ENCODE measurements at regions not wholly inside any gene's neighbourhood (a gene's known extent, or its start where the extent isn't known, plus 50 kb on each side); places are given as distances from the start of the nearest gene placed in this dataset.

DNA sequence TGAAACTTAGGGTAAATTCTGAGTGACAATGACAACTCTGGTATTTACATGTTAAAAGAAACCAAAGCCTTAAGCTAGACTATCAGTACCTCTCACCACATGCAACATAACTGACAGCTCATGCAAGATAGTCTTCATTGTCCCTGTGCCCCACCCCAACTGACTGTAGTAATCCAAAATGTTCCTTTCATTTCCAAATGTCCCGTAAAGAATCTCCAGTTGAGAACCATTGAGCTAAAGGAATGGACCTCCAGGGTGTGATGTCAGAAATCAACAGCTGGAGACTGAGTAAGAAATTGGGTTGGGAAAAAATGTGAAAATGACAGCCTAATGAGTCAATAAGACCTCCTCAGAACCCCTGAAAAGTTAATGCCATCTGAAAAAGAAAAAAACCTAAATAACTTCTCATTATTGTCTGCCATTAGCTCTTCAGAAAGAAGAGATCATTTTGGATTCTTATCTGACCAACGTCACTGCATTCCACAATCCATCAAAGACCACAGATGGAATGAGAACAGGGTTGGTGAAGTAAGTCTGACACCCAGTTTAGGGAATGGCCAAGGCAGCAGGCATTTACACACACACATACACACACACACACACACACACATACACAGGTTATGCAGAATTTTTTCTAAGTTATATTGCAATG lies 51.7 kb upstream of the ACVR2A start:
- DNase-seq: no peak

DNA sequence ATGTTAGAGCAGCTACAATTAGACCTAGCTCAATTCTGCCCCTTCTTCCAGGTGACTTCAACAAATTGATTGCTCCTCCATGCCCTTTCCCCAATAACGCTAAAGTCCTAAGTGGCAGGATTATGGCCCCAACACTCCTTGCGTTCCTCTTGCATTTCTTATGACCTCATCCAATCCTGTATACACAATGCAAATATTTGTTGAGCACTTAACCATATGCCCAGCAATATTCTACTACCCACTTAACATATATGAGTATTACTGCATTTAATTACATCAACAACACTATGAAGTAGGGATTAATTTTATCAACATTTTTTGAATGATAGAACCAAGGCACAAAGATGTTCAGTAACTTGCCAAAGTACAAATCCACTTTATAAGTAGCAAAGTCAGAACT lies 54.2 kb upstream of the ACVR2A start:
- no peak for DNase-seq

DNA sequence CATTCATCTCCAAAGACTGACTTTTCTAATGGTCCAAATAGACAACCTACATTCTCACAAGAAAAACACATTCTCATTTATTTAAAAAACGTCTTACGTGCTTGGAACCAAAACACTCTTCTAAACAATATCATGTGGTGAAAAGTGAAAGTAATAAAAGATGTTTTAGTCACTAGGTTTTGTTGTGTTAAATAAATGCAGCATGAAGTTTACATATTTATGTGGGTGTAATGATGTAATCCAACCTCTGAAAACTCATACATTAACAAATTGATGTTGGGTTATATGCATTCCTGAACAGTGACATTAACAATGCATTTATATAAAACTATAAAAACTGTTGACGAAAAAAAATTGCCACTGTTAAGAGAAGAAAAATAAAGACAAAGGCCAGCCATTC lies 55.1 kb upstream of the ACVR2A start:
- no peak for DNase-seq

DNA sequence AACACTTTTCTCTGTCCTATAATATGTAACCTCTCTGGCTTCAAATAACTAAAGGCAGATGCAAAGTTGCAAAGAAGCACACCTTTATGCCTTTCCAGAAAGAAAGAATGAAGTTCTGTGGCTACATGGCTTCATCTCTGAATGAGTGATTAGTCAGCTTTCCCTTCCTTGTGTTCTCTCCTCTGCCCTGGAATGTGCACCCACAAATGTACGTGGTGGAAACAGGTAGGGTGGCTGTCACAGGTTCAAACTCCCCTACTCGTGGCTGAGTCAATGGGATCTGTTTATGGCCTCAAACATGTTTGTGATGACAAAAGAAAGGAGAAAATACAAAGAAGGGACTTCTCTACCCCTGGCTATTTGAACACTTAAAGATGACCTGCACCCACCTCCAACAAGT lies 55.5 kb upstream of the ACVR2A start:
- no peak for DNase-seq

DNA sequence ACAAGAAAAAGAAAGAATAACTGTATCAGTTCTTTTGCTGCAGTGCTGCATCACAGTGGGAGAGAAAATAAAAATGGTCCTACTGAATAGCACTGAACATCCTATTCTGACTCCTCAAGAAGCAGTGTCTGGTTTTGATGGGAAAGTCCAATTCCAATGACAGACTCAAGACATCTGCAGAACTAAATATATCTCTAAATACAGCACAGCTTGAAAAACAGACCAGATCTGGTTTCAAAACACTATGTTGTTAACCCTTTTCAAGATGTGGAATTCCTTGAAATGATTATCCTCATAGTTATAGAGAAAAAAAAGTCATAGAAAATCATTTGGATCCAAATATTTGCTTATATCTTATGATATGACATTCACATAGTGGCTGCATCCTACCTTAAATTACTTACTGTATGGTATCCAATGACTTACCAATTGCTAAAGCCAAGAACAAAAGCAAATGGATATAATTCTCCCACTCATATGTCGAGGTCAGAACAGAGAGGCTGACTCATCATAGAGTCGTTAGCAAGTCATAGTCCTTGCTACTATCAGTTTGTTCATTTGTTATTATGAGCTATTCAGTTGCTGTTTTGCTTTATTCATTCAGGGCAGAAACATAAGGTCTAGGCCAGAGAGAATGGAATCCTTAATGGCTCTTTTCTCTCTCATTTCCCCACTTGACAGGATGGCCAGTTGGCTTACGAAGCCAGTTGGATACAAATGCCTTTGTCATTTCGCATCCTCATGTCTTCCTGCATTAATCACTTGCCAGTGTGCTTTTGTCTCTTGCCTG lies 62.5 kb upstream of the ACVR2A start:
- no peak for DNase-seq

DNA sequence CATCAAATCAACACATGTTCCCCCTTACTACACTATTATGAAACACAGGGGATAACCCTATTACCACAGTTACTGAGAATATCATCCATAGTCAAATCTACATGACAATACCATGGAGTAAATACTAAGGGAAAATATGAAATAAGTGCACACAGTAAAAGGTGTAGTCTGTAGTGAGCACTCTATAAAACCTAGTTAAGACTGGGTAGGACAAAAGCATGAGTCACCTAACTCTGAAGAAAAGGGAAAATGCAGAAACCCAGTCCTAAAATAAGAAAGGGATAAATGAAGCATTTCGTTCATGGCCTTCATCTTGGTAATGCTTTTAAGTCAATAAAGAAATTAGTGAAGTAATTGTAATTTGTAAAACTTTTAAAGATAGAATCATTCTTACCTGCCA lies 65.4 kb upstream of the ACVR2A start:
- no peak for DNase-seq

DNA sequence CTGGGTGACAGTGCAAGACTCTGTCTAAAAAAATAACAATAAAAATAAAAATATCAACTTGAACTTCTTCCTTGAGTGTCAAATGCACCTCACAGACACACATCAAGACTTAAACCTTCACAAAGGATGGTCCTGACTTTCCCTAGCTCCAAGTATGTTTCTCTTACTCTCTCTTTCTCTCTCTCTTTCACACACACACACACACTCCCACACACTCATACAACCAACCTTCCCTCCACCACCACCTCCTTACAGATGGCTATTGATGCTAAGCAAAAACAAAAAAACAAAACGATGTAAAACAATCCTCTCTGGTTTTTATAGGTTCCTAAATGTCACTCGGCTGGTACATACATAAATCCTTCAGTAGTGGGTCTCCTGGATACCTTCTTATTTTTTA lies 67.4 kb upstream of the ACVR2A start:
- DNase-seq: no peak

DNA sequence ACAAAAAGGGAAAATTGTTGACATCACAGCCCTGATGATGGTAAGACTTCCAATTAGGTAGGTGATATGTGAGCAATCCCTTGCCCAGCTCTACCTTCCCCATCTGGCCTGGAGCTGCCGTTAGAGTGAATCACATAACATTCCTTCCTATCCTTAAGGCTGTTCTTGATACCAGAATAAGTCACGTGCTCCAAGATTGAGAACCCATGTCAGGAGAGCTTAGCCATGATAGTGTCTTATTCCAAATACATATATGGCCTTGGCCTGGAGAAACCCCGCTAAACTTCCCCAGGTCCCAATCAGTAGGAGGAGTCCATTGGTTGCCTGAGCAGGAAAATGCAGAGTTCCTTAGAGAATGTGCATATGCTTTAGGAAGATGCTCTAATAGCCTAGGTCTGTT lies 70.0 kb upstream of the ACVR2A start:
- no peak for DNase-seq

DNA sequence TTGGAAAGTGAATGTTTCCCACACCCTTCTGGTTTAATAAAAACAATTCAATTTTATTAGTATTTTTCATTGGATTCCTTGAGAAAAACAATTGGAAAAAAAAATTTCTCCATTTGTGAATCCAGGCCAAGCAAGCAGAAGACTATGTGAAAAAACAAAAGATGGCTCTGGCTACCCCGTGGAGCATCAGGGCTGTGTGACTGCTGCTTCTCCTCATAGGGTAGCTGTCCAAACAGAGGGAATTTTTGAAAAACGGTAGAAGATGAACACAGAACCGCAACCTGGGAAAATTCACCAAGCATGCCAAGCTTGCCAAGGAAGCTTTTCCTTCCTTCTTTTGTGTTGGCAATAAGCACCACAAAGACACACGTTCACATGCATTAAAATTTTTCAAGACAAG lies 71.3 kb upstream of the ACVR2A start:
- DNase-seq: no peak

DNA sequence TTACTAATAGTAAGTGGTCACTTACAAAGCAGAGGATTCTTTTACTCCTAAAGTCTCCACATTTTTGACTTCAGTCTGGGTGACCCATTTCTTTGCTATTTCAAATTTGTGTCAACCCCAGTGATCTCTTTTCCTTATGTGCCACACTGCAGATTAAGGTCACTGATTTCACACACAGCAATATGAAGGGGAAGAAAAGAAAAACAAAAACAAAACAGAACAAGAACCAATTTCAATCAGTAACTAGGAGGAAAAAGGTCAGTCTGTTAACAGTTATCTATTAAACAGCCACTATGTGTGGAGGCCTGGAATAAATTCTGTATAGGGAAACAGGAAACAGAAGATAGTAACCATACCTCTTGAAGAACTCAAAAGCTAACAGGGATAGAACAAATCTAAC lies 72.0 kb upstream of the ACVR2A start:
- no peak for DNase-seq

DNA sequence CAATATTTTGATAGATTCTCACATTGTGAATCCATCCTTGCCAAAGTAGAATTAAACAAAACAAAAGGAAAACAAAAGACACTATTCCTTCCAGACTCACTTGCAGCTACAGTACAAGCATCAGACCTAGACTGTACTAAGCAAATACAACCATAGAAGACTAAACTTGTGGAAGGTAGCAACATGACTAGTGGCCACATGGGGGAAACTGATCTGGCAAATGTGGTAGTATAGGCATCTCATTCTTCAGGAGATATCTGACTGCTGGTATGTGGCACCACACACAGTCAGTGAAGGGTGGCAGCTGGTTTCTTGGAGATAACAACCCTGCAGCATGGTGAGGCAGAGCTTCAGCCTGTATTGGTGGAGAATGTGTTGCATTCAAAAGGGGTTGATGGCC lies 81.0 kb upstream of the ACVR2A start:
- no peak for DNase-seq

DNA sequence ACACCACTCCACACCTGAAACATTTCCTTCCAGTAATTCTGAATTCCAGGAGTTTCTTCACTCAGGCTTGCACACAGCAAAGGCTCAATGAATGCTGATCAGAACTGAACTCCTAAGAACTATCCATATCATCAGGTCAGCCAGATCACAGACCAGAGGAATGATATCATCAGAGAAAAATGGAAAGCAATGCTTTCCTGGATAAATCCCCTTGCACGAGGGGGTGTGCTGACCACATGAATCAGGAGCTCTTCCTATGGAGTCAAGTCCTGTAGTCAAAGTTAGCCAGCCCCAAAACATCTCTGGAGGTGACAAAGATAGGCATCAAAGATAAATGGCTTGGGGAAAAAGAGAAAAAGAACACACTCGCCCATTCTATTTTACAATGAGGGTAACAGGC lies 83.8 kb upstream of the ACVR2A start:
- no peak for DNase-seq

DNA sequence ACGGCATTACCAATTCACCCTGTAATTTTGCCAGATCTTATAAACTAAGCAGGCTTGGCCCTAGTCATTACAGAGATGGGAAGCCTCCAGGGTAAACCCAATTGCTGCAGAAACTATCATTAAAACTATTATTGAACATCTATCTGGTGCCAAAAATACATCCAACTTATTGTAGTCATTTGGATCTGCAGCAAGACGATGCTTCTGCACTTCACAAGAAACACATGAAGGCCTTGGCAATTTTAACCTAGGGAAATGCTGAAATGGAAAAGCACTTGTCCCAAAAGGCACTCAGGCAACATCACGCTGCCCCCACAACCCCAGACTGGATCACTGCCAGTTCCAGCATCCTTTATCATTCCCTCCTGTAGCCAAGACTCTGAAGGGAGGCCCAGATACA lies 85.3 kb upstream of the ACVR2A start:
- DNase-seq: no peak

DNA sequence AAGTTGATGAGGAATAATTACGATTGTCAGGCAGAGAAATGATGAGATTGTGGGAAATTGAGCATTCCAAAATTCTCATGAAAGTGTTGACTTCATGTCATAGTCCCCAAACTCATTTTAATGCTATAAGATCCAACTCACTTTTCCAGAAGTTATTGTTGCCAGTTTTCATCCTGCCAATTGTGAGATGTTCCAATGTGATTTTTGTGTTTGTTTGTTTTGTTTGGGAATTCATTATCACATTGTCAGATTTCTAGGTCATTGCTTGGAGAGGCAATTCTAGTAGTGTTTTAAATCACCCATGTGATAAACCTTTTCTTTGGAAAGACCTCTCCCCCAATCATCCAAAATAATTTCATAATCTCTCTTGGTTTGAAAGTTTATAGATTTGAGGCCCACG lies 86.0 kb upstream of the ACVR2A start:
- no peak for DNase-seq

DNA sequence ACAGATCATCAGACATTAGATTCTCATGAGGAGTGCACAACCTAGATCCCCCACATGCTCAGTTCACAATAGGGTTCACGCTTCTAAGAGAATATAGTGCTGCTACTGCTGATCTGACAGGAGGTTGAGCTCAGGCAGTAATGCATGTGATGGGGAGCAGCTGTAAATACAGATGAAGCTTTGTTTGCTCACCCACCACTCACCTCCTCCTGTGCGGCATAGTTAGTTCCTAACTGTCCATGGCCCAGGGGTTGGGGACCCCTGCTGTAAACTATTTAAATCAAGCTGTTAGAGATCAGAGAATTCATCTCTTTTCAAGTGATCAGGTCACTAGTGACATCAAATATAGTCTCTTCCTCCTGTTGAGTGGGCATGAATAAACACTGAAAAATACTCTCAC lies 88.8 kb upstream of the ACVR2A start:
- no peak for DNase-seq

DNA sequence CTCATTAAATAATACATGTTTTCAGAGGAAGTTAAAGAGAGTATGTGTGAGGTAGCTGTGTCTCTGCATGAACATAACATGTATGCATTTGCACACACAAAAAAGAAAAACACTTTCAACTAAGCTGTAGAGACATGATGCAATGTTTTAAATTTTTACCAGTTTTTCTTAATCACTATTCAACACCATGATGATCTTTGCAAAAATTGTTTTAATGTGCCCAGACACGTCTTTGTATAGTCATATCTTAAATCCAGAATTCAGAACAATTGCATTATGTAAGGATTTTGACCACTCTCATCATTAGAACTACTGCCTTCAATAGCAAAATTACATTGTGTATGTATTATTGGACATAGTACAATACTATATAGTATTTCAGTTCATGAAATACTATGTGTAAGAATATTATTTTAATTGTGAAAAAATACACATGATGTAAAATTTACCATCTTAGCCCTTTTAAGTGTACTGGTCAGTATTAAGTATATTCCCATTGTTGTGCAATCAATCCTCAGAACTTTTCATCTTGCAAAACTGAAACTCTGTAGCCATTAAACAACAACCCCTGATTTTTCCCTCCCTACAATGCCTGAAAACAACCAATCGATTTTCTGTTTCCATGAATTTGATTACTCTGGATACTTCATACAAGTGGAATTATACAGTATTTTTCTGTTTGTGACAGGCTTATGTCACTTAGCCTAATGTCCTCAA lies 104.5 kb upstream of the ACVR2A start:
- no peak for DNase-seq

DNA sequence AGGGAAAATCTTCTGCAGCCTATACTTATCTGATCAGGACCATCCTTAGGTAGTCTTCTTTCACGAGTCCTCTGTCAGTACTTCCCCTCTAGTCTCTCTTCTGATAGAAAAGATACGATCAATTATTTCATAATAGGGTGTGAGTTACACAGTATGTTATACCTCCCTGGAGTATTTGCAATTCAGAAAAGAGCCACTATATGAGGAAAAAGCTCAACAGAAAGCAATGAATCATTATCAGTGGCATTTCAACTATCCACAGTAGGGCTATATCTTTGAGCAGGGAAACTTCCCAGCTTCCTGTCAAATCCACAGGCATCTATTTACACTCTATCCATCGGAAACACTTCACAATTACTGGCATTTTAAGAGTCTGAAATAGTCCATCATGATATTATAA lies 105.3 kb upstream of the ACVR2A start:
- DNase-seq: no peak

DNA sequence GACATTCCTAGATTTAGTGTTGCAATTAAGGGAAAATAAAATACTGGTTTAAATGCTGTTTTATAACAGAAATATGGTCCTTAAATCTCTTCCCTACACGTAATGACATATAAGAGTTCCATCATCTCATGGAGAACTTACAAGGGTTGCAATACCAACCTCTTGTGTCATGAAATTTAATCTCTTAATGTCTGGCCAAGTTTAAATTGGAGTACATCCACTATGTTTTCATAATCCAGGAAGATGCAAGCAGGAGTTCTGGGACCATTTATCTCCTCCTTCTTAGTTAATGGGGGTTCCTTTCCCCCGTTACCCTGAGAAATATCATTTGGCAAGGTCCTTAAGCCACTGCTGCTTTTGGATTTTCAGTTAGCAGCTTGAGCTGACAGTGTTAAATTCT lies 126.0 kb upstream of the ACVR2A start:
- DNase-seq: no peak

DNA sequence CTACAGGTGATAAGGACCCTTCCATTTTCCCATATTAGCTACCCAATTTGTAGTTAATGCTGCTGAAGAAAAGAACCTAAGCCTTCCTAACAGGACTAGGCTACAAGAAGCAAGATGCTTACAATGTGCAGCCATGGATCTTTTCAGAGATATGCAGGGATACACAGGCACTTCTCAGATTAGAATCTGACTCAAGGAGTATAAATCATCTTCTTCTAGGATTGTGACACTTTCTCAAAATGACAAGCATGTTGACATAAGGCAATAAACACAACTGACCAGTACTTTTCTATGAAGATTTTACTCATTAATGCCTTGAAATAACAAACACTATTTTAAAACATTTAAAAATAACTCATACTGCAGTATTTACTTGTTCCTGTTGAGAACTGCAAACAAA lies 127.9 kb upstream of the ACVR2A start:
- no peak for DNase-seq

DNA sequence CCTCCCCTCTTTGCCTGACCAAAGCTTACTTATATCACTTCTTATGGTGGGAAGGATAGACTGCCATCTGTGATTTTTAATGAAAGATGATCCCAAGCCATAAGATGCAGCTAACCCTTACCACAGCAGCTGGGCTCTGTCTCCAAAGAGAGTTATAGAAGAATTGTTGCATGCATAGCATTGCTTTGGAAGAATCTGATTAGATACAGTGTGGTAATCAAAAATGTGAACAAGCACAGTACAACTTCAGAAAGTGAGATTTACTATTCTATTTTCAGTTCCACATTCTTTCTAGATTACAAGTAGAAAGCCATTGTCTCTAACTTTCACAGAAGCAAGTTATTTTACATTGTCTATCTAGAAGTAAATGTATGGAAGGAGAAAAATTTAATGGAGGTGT lies 129.0 kb upstream of the ACVR2A start:
- no peak for DNase-seq

DNA sequence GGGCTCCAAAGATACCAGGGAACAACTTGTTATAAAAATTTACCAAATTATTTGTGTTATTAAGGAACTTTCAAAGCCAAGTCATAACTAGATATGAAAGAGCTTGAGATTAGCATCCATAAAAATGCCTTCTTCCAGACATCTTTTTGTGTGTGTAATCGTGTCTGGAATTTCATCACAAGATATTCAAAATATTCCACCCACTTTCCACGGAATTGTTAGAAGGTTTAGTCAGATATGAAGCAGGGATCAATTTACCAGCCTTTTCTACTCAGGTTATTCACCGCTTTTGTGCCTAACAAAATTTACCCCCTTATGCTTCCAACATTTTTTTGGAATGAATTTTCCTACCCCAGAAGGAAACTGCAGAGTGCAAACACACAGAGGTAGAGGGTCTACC lies 130.2 kb upstream of the ACVR2A start:
- DNase-seq: no peak

DNA sequence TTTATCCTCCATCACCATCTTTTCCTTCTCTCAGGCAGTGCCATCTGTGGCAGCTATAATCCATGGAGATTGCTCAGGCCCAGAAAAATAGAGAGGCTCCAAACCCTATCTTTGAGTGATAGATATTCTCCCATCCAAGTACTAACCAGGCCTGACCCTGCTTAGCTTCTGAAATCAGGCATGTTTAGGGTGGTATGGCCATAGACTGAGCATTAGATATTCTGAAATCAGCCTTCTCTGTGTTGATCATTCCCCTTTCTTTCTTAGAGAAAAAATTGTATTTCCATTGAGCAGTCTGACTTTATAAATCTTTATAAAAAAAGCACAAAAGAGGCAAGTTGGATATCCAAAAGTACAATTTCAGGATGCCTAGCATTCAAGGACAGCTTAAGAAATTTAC lies 131.5 kb upstream of the ACVR2A start:
- DNase-seq: no peak

DNA sequence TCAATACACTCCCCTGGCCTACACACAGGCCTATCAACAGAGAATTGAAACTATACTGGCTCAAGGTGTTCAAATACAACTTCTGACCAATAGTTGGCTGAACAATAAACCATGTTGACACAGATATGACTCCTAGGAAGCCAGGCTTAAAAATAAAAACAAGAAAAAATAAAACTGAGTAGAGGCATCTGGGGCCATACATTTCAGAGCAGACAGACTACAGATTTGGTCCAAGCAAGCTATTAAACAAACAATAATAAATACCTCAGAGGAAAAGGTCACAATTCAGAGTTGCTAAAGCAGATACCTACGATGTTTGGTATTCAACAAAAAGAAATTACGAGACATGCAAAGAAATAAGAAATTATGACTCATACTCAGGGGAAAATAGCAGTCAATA lies 132.8 kb upstream of the ACVR2A start:
- no peak for DNase-seq

DNA sequence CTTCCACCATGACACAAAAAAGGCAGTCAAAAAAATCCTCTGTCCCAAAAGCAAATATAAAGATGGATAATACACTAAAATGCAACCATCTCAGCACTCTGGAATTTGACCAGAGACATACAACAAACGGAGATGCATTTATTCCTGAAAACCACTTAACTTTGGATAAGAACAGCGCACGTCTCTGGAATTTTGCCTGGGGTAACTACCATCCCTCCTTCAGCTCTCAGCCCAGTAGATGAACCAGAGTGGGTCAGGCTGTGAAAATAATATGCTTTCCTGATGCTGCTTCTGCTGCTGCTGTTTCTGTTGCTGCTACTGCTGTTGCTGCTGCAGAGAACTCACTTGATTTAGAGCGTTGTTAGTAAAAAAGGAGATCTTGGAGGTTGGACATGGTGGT lies 133.8 kb upstream of the ACVR2A start:
- no peak for DNase-seq
